Hematopoietic multipotent progenitor cell (in vitro differentiated cells): ENCODE measurements at regions not wholly inside any gene's neighbourhood (a gene's known extent, or its start where the extent isn't known, plus 50 kb on each side); places are given as distances from the start of the nearest gene placed in this dataset. TPM values are rescaled to one million over a fixed set of nuclear protein-coding genes. Genes with fewer than 3 reads are reported as not detected.

Experiments used
- DNase-seq, 3 donors: peaks; one replicate each; pipeline ENCODE4 v3.0.0-alpha.2; 2011 to 2015; ENCODE audit warnings: low read depth in 2 of 3, low spot score in 2 of 3
- small RNA-seq: library from RNA; depleted of rRNA; stranded (forward); fragments of <200 nt; gene quantifications from one replicate; pipeline ENCODE3, GENCODE V24; 2012

- no peak for DNase-seq
Measured at GRCh38 chr2:16718576-16719484, 53.2 kb upstream of the CYRIA start.

- no peak for DNase-seq
Measured at GRCh38 chr2:16717477-16717876, 51.8 kb upstream of the CYRIA start.

- no peak for DNase-seq
Measured at GRCh38 chr2:16716944-16717343, 51.3 kb upstream of the CYRIA start.

- no peak for DNase-seq
Measured at GRCh38 chr2:16716024-16716423, 50.4 kb upstream of the CYRIA start.

Small RNAs in the stretch of these regions (small RNA-seq; reads per million reads assigned to genes)
- gene RN7SKP168: not detected
